Panc1 (cell line): ENCODE measurements at regions not wholly inside any gene's neighbourhood (a gene's known extent, or its start where the extent isn't known, plus 50 kb on each side); places are given as distances from the start of the nearest gene placed in this dataset.

Experiments used
- POLR2AphosphoS5 ChIP-seq: IDR thresholded peaks from 2 replicates; pipeline ENCODE4 v1.6.1; 2012; ENCODE audit warnings: mild to moderate bottlenecking, low read depth, low read length, moderate library complexity
- TF ChIP-seq, protein P1 (sequence below): fragments of 450-650 bp; IDR thresholded peaks from 2 replicates; pipeline ENCODE4 v1.5.1; 2017; ENCODE audit warnings: mild to moderate bottlenecking

DNA sequence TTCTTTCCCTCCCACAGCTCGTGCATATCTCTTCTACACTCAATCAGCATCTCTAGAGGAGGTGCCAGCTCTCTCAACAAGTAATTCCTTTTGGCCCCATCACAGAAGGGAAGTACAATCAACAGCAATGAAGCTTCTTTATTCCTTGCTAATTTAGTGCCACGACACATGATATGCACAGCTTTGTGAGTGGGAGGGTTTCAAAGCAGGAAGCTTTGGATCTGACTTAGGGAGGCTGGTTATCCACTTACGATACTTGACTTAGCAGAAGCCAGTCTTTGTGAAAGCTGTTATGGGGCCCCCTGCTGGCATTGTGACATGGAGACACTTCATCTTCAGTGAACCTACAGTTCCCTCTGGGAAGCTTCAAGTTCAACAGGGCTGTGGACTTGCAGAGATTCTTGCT lies 81.0 kb downstream of the TMEM100 start:
- TF ChIP-seq, protein P1, sequence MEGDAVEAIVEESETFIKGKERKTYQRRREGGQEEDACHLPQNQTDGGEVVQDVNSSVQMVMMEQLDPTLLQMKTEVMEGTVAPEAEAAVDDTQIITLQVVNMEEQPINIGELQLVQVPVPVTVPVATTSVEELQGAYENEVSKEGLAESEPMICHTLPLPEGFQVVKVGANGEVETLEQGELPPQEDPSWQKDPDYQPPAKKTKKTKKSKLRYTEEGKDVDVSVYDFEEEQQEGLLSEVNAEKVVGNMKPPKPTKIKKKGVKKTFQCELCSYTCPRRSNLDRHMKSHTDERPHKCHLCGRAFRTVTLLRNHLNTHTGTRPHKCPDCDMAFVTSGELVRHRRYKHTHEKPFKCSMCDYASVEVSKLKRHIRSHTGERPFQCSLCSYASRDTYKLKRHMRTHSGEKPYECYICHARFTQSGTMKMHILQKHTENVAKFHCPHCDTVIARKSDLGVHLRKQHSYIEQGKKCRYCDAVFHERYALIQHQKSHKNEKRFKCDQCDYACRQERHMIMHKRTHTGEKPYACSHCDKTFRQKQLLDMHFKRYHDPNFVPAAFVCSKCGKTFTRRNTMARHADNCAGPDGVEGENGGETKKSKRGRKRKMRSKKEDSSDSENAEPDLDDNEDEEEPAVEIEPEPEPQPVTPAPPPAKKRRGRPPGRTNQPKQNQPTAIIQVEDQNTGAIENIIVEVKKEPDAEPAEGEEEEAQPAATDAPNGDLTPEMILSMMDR, result peak; percentile 64
- no peak for TF ChIP-seq POLR2AphosphoS5
